T-cell (primary cell): ENCODE measurements at regions not wholly inside any gene's neighbourhood (a gene's known extent, or its start where the extent isn't known, plus 50 kb on each side); places are given as distances from the start of the nearest gene placed in this dataset.
"Not testable (repeated sequence)": the region's sequence is repeated elsewhere in the genome, so short reads cannot be mapped to it uniquely, and the experiment has no call there.

Experiments used
- ATAC-seq, 4 experiments: fragments of 200-7000 bp in 3 of 4; fragments of 150-1000 bp in 1 of 4; cut with Tn5 transposase; replicated peaks in 1 of 4; 1 replicate in 3 of 4; 2 replicates in 1 of 4; pipeline ENCODE4 v1.10.0; 2021; ENCODE audit warnings: moderate library complexity in 3 of 4, mild to moderate bottlenecking in 2 of 4, moderate number of reproducible peaks in 1 of 4
- CTCF ChIA-PET, 2 donors: fragments of 300-600 bp; sonication (Branson Sonifier 250); formaldehyde crosslinking; loops; one replicate each; lab custom pipeline; 2022; ENCODE audit warnings: antibody characterized with exemption in 2 of 2; lab: Charles Lee
- POLR2A ChIA-PET, 2 donors: fragments of 300-600 bp; sonication (Branson Sonifier 250); formaldehyde crosslinking; loops; one replicate each; lab custom pipeline; 2022; ENCODE audit warnings: antibody characterized with exemption in 2 of 2; lab: Charles Lee
- DNase-seq, 35 experiments: peaks; one replicate each; pipeline versions ENCODE4 v3.0.0 to v3.0.0-alpha.2; 2013 to 2023
- H3K27ac ChIP-seq: one replicate; pipeline ENCODE4 v1.5.1; 2013; ENCODE audit warnings: low read length
- H3K27me3 ChIP-seq, 2 experiments: replicated peaks in 1 of 2; 1 replicate in 1 of 2; 2 replicates in 1 of 2; pipeline versions ENCODE4 v1.6.1 to v1.7.0; 2013; ENCODE audit warnings: low read length in 1 of 2, mixed read lengths in 1 of 2; ENCODE audit not compliant: control insufficient read depth in 2 of 2, insufficient read depth in 2 of 2; ENCODE audit errors: extremely low read depth in 1 of 2
- H3K36me3 ChIP-seq, 2 donors: 1 replicate in 1 of 2; 2 replicates in 1 of 2; pipeline versions ENCODE4 v1.6.1 to v1.7.0; 2013; ENCODE audit warnings: low read length in 1 of 2; ENCODE audit not compliant: control insufficient read depth in 2 of 2, insufficient read depth in 1 of 2; ENCODE audit errors: extremely low read depth in 1 of 2
- H3K4me1 ChIP-seq, 2 experiments: 1 replicate in 1 of 2; 2 replicates in 1 of 2; pipeline versions ENCODE4 v1.6.1 to v1.7.0; 2013; ENCODE audit warnings: low read length in 2 of 2, mixed read lengths in 1 of 2; ENCODE audit not compliant: insufficient read depth in 2 of 2, control insufficient read depth in 1 of 2; ENCODE audit errors: extremely low read depth in 1 of 2
- H3K4me3 ChIP-seq, 2 donors: 1 replicate in 1 of 2; 2 replicates in 1 of 2; pipeline versions ENCODE4 v1.5.1 to v1.7.0; 2013; ENCODE audit warnings: mild to moderate bottlenecking in 2 of 2, low read length in 1 of 2, moderate library complexity in 1 of 2; ENCODE audit not compliant: control insufficient read depth in 1 of 2; ENCODE audit errors: extremely low read depth in 1 of 2
- H3K9me3 ChIP-seq: 2 replicates; pipeline ENCODE4 v1.7.0; 2013
- H3K27ac Mint-ChIP-seq, 2 donors: one replicate each; pipeline ENCODE4 v1.8.0; 2020 to 2021; ENCODE audit warnings: mild to moderate bottlenecking in 2 of 2, mixed read lengths in 2 of 2
- H3K27me3 Mint-ChIP-seq, 2 donors: one replicate each; pipeline ENCODE4 v1.8.0; 2021 to 2022; ENCODE audit warnings: mixed read lengths in 2 of 2
- H3K36me3 Mint-ChIP-seq: one replicate; pipeline ENCODE4 v1.8.0; 2021; ENCODE audit warnings: mixed read lengths
- H3K4me1 Mint-ChIP-seq, 3 donors: one replicate each; pipeline ENCODE4 v1.8.0; 2020 to 2022; ENCODE audit warnings: mixed read lengths in 3 of 3, mild to moderate bottlenecking in 1 of 3
- H3K4me3 Mint-ChIP-seq, 3 donors: one replicate each; pipeline ENCODE4 v1.8.0; 2020 to 2022; ENCODE audit warnings: mild to moderate bottlenecking in 3 of 3, mixed read lengths in 3 of 3, moderate library complexity in 3 of 3
- H3K9me3 Mint-ChIP-seq, 3 donors: one replicate each; pipeline ENCODE4 v1.8.0; 2020 to 2022; ENCODE audit warnings: mixed read lengths in 3 of 3
- WGBS: methylation state at CpG from one replicate; pipeline ENCODE4 v1.1.5; 2013; ENCODE audit warnings: missing lambda C conversion rate; ENCODE audit not compliant: insufficient coverage; 5-methylcytosine and 5-hydroxymethylcytosine counted together

DNA sequence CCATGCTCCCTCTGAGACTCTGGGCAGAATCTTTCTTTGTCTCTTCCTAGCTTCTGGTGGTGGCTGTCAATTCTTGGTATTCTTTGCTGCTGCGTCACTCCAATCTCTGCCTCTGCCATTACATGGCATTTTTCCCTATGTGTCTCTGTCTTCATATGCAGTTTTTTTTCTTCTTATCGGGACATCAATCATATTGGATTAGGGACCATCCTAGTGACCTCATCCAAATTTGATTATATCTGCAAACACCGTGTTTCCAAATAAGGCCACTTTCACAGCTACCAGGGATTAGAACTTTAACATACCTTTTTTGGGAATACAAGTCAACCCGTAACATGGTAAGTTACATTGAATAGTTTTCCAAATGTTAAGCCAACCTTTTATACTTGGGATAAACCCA lies 358.2 kb upstream of the FRG2C start:
- no peak for DNase-seq
- WGBS, result 92% methylated on average over 2 of the region's 4 CpGs
- Histone ChIP-seq H3K27ac (no peak overlapping the region), H3K9me3 (no peaks in the 10 kb centered on the region), H3K4me1 (no peaks in the 10 kb centered on the region), H3K36me3 (no peaks in the 10 kb centered on the region), H3K27me3 (no peaks in the 10 kb centered on the region), H3K4me3 (no peak overlapping the region)
- Mint-ChIP-seq H3K27me3 (peaks cover 0 to 9% of the 10 kb centered on the region in 2 donors), H3K27ac (no peak overlapping the region), H3K4me1 (no peaks in the 10 kb centered on the region), H3K9me3 (peaks cover 0 to 3% (median 0%) of the 10 kb centered on the region in 3 donors), H3K36me3 (no peaks in the 10 kb centered on the region), H3K4me3 (no peak overlapping the region)
- CTCF ChIA-PET, result no interaction called here
- no peak for ATAC-seq
- POLR2A ChIA-PET, result no interaction called here

DNA sequence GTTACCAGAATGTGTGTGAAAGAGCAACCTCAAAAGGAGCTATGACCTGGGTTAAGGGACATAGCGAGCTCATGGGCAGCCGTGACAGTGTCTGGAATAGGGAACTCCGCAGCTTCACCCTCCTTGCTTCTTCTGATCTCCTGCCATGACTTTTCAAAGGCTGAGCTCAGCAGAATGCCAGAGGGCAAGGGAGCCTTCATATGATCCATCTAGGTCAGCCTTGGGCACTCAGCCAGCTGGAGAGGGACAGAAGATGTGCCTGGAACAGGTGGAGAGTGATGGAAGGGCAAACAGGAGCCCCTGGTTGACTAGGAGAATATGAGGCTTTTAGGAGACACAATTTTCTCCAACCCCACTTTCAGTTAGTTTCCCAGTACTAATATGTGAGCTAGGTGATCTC lies 352.8 kb upstream of the FRG2C start:
- POLR2A ChIA-PET, H3K4me1 ChIP-seq, H3K36me3 Mint-ChIP-seq, DNase-seq, H3K27me3 ChIP-seq, H3K36me3 ChIP-seq, CTCF ChIA-PET, H3K27ac Mint-ChIP-seq, H3K4me3 Mint-ChIP-seq, H3K9me3 ChIP-seq, H3K9me3 Mint-ChIP-seq, H3K4me3 ChIP-seq, H3K4me1 Mint-ChIP-seq, H3K27me3 Mint-ChIP-seq, ATAC-seq, H3K27ac ChIP-seq: not testable (repeated sequence)
- no CpG with 5 or more reads among the region's 3 CpGs for WGBS

DNA sequence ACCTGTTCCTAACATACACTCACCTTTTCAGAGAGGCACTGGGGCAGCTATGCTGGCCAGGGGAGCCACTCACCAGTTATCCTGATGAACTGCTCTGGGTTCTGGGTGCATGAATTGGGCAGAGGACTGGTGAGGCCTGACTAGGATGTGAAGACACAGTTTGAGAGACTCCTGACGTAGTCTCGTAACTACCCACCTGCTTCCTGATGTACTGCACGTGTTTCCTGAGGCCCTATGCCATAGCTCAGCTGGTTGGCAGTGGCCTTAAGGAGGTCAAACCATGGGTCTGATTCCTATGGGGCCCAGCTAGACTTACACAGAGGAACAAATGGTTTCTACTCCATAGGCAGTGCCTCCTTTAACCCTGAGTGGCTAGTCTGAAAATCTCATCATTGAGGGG lies 351.7 kb upstream of the FRG2C start:
- H3K9me3 ChIP-seq, POLR2A ChIA-PET, H3K4me1 Mint-ChIP-seq, H3K4me3 ChIP-seq, H3K36me3 Mint-ChIP-seq, H3K27me3 ChIP-seq, DNase-seq, H3K9me3 Mint-ChIP-seq, H3K4me3 Mint-ChIP-seq, CTCF ChIA-PET, H3K27ac ChIP-seq, H3K27me3 Mint-ChIP-seq, H3K27ac Mint-ChIP-seq, H3K4me1 ChIP-seq, ATAC-seq, H3K36me3 ChIP-seq: not testable (repeated sequence)
- 60% methylated on average over 1 of the region's 3 CpGs for WGBS

GRCh38 chr3:75319776-75320175 lies 344.4 kb upstream of the FRG2C start:
- H3K27ac ChIP-seq, POLR2A ChIA-PET, H3K9me3 Mint-ChIP-seq, H3K36me3 Mint-ChIP-seq, H3K4me3 Mint-ChIP-seq, CTCF ChIA-PET, H3K4me1 ChIP-seq, H3K27me3 Mint-ChIP-seq, H3K9me3 ChIP-seq, H3K4me3 ChIP-seq, H3K4me1 Mint-ChIP-seq, H3K27me3 ChIP-seq, DNase-seq, H3K27ac Mint-ChIP-seq, H3K36me3 ChIP-seq, ATAC-seq: not testable (repeated sequence)
- 33% methylated on average over 1 of the region's 1 CpG for WGBS

DNA sequence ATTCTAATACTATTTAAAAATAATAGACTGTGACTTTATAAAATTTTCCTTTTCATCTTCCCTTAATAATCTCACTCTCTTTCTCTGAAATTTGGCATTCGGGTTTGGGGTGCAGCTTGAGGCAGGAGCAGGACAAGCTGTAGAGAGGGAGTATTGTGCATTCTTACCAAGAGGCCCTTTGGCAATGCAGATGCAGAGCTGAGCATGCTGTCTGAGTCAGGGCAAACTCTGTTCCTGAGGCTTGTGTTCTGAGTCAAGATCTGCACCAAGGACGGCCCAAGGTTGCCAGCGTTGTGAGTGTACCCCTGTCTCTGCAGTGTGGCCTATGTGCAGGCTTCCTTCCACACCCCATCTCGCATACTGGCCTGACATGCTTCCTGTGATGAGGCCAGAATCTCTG lies 343.8 kb upstream of the FRG2C start:
- WGBS, result 59% methylated on average over 2 of the region's 4 CpGs

DNA sequence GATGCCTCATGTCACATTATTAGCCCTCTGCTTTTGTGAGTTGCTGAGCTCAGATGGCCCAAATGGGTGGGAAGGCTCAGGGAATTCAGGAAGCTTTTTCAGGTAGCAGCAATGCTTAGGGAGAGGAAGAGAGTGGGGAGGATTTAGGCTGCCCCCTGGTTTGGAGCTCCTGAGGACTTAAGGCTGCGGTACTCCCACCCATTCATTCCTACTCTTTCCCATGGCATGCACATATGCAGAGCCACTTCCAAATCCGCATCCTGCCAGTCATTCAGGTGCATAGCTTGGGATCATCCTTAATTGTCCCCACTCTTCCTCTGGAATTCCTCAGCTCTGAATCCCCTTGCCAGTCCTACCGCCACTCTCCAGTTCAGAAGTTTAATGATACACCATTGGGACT lies 343.1 kb upstream of the FRG2C start:
- Histone ChIP-seq H3K9me3 (no peaks in the 10 kb centered on the region), H3K4me3 (no peak overlapping the region), H3K27me3 (no peaks in the 10 kb centered on the region), H3K36me3 (no peaks in the 10 kb centered on the region), H3K4me1 (no peaks in the 10 kb centered on the region), H3K27ac (no peak overlapping the region)
- ATAC-seq (no peak), DNase-seq (no peak)
- peaks cover 0 to 4% (median 0%) of the 10 kb centered on the region in 3 donors for H3K9me3 Mint-ChIP-seq
- POLR2A ChIA-PET, result no interaction called here
- no peaks in the 10 kb centered on the region for H3K4me1 Mint-ChIP-seq
- no peaks in the 10 kb centered on the region for H3K27me3 Mint-ChIP-seq
- no peak overlapping the region for H3K4me3 Mint-ChIP-seq
- CTCF ChIA-PET, result no interaction called here
- H3K36me3 Mint-ChIP-seq, result no peaks in the 10 kb centered on the region
- 90% methylated on average over 3 of the region's 3 CpGs for WGBS
- H3K27ac Mint-ChIP-seq, result no peak overlapping the region

More for the DNA sequence above, 343.8 kb upstream of the FRG2C start:
- no peaks in the 10 kb centered on the region for H3K36me3 Mint-ChIP-seq
- Histone ChIP-seq H3K4me1 (no peaks in the 10 kb centered on the region), H3K4me3 (no peak overlapping the region), H3K27ac (no peak overlapping the region), H3K9me3 (no peaks in the 10 kb centered on the region), H3K36me3 (no peaks in the 10 kb centered on the region), H3K27me3 (no peaks in the 10 kb centered on the region)
- ChIA-PET CTCF (no interaction called here), POLR2A (no interaction called here)
- ATAC-seq, result no peak
- peaks cover 0 to 4% (median 0%) of the 10 kb centered on the region in 3 donors for H3K9me3 Mint-ChIP-seq
- H3K27me3 Mint-ChIP-seq, result no peaks in the 10 kb centered on the region
- DNase-seq, result no peak
- H3K4me1 Mint-ChIP-seq, result no peaks in the 10 kb centered on the region
- no peak overlapping the region for H3K27ac Mint-ChIP-seq
- H3K4me3 Mint-ChIP-seq, result no peak overlapping the region

DNA sequence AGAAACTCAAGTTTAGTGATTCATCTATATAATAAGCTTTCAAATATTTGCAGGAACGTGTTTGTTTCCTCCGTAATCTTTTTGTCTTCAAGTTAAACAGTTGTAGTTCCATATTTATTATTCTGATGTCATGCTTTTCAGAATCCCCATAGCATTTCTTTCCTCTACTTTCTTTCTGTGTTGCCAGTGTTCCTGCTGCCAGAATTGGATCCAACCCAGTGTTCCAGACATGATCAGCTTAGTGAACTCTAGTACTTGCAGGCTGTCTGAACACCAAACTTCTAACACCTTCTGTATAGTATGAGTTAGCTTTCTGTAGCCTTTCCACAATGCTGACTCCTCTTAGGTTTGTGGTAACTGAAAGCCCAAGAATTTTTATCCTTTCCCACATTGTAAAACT lies 340.2 kb upstream of the FRG2C start:
- H3K4me3 Mint-ChIP-seq, H3K27ac ChIP-seq, H3K4me3 ChIP-seq, H3K27me3 Mint-ChIP-seq, CTCF ChIA-PET, H3K9me3 Mint-ChIP-seq, H3K27ac Mint-ChIP-seq, H3K9me3 ChIP-seq, ATAC-seq, H3K27me3 ChIP-seq, DNase-seq, POLR2A ChIA-PET, H3K36me3 Mint-ChIP-seq, H3K36me3 ChIP-seq, H3K4me1 Mint-ChIP-seq, H3K4me1 ChIP-seq: not testable (repeated sequence)
- no CpG with 5 or more reads among the region's 2 CpGs for WGBS
